Panc1 (cell line): ENCODE measurements at regions not wholly inside any gene's neighbourhood (a gene's known extent, or its start where the extent isn't known, plus 50 kb on each side); places are given as distances from the start of the nearest gene placed in this dataset.

Experiments used
- ATAC-seq: fragments of 200-7000 bp; cut with Tn5 transposase; 2 replicates; pipeline ENCODE4 v1.9.1; 2020; ENCODE audit warnings: mild to moderate bottlenecking, moderate library complexity
- BruUV-seq: library from RNA; stranded (reverse); fragments of 400-500 nt; replicated peaks from 2 replicates; lab custom pipeline; 2021; lab: Mats Ljungman, UMichigan
- CTCF ChIA-PET: fragments of 300-600 bp; sonication (Branson Sonifier 250); formaldehyde crosslinking; loops from one replicate; lab custom pipeline; 2022; ENCODE audit warnings: antibody characterized with exemption; lab: Charles Lee
- POLR2A ChIA-PET: fragments of 300-600 bp; sonication (Branson Sonifier 250); formaldehyde crosslinking; loops from one replicate; lab custom pipeline; 2022; ENCODE audit warnings: antibody characterized with exemption; lab: Charles Lee
- DNase-seq: peaks from one replicate; pipeline ENCODE4 v3.0.0-alpha.2; 2010; ENCODE audit warnings: low read depth, low spot score
- H3K27ac ChIP-seq: 2 replicates; pipeline ENCODE4 v1.5.1; 2011; ENCODE audit warnings: mild to moderate bottlenecking, low read length, inconsistent platforms
- H3K27me3 ChIP-seq: fragments of 200-500 bp; sonication (Bioruptor generic); 2 replicates; pipeline ENCODE4 v1.6.0; 2014; ENCODE audit warnings: low read length, inconsistent platforms; ENCODE audit not compliant: control insufficient read depth, insufficient read depth
- H3K36me3 ChIP-seq: fragments of 200-500 bp; sonication (Bioruptor generic); 2 replicates; pipeline ENCODE4 v1.5.1; 2014; ENCODE audit warnings: inconsistent platforms, mild to moderate bottlenecking, low read length, moderate library complexity; ENCODE audit not compliant: control insufficient read depth, insufficient read depth
- H3K4me1 ChIP-seq: 2 replicates; pipeline ENCODE4 v1.5.1; 2011; ENCODE audit warnings: inconsistent platforms, mild to moderate bottlenecking, low read length, moderate library complexity; ENCODE audit not compliant: control insufficient read depth, insufficient read depth
- H3K4me3 ChIP-seq, 2 experiments: 2 replicates each; pipeline ENCODE4 v1.5.1; 2011 to 2012; ENCODE audit warnings: low read depth in 2 of 2, low read length in 2 of 2, mild to moderate bottlenecking in 2 of 2, inconsistent platforms in 1 of 2, moderate library complexity in 1 of 2
- H3K9me3 ChIP-seq: fragments of 200-500 bp; sonication (Bioruptor generic); 2 replicates; pipeline ENCODE4 v1.5.1; 2014; ENCODE audit warnings: low read depth, mild to moderate bottlenecking, inconsistent platforms, low read length, moderate library complexity; ENCODE audit not compliant: control insufficient read depth, insufficient read depth
- CTCF ChIP-seq: fragments of 450-650 bp; IDR thresholded peaks from 2 replicates; pipeline ENCODE4 v1.5.1; 2017; ENCODE audit warnings: mild to moderate bottlenecking
- POLR2AphosphoS5 ChIP-seq: IDR thresholded peaks from 2 replicates; pipeline ENCODE4 v1.6.1; 2012; ENCODE audit warnings: mild to moderate bottlenecking, low read depth, low read length, moderate library complexity
- SIN3A ChIP-seq: IDR thresholded peaks from 2 replicates; pipeline ENCODE4 v1.6.1; 2012; ENCODE audit warnings: low read depth, mild to moderate bottlenecking, low read length, moderate library complexity, borderline replicate concordance; ENCODE audit not compliant: insufficient read depth
- TCF7L2 ChIP-seq: IDR thresholded peaks from 2 replicates; pipeline ENCODE4 v1.6.1; 2011; ENCODE audit warnings: mild to moderate bottlenecking, low read depth, low read length, inconsistent platforms
- in situ Hi-C: cut with HindIII; loops from 2 replicates; pipeline ENCODE4 v1.10.0; 2016; ENCODE audit warnings: low sequenced_read_pairs, low pct_unique_long_range_greater_than_20kb
- intact Hi-C: fragments of 100-400 bp; cut with micrococcal nuclease; formaldehyde crosslinking; loops from one replicate; pipeline ENCODE4 v1.10.0; 2022; ENCODE audit not compliant: unreplicated experiment
- TF ChIP-seq, protein P1 (sequence below), 2 experiments: IDR thresholded peaks; 2 replicates each; pipeline ENCODE4 v1.6.1; 2011 to 2012; ENCODE audit warnings: low read depth in 2 of 2, control low read depth in 1 of 2, low read length in 1 of 2, mild to moderate bottlenecking in 1 of 2, moderate library complexity in 1 of 2; ENCODE audit not compliant: insufficient read depth in 1 of 2

GRCh38 chr4:181757098-181757497 is 486.1 kb upstream of the TENM3 start:
- Histone ChIP-seq H3K4me3 (no peak overlapping the region), H3K27me3 (no peaks in the 10 kb centered on the region), H3K27ac (no peak overlapping the region), H3K36me3 (no peaks in the 10 kb centered on the region), H3K4me1 (no peaks in the 10 kb centered on the region), H3K9me3 (no peaks in the 10 kb centered on the region)
- DNase-seq (no peak), ATAC-seq (no peak)
- ChIA-PET POLR2A (no interaction called here), CTCF (no interaction called here)
- in situ Hi-C loops (no loop called here), intact Hi-C loops (no loop called here)
- TF ChIP-seq, protein P1, sequence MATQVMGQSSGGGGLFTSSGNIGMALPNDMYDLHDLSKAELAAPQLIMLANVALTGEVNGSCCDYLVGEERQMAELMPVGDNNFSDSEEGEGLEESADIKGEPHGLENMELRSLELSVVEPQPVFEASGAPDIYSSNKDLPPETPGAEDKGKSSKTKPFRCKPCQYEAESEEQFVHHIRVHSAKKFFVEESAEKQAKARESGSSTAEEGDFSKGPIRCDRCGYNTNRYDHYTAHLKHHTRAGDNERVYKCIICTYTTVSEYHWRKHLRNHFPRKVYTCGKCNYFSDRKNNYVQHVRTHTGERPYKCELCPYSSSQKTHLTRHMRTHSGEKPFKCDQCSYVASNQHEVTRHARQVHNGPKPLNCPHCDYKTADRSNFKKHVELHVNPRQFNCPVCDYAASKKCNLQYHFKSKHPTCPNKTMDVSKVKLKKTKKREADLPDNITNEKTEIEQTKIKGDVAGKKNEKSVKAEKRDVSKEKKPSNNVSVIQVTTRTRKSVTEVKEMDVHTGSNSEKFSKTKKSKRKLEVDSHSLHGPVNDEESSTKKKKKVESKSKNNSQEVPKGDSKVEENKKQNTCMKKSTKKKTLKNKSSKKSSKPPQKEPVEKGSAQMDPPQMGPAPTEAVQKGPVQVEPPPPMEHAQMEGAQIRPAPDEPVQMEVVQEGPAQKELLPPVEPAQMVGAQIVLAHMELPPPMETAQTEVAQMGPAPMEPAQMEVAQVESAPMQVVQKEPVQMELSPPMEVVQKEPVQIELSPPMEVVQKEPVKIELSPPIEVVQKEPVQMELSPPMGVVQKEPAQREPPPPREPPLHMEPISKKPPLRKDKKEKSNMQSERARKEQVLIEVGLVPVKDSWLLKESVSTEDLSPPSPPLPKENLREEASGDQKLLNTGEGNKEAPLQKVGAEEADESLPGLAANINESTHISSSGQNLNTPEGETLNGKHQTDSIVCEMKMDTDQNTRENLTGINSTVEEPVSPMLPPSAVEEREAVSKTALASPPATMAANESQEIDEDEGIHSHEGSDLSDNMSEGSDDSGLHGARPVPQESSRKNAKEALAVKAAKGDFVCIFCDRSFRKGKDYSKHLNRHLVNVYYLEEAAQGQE (IDR thresholded peaks at IDR 0.05; ENCODE audit: insufficient read depth in 1 of 2, low read depth in 2 of 2, low read length in 1 of 2), result no peak
- TF ChIP-seq SIN3A (no peak), TCF7L2 (no peak), POLR2AphosphoS5 (no peak), CTCF (no peak)
- BruUV-seq, result no TSS peak

- DNase-seq (no peak), ATAC-seq (no peak)
- H3K4me1 ChIP-seq, result no peaks in the 10 kb centered on the region
- H3K36me3 ChIP-seq, result no peaks in the 10 kb centered on the region
- in situ Hi-C loops, result no loop called here
- ChIA-PET CTCF (no interaction called here), POLR2A (no interaction called here)
- intact Hi-C loops, result no loop called here
- no peaks in the 10 kb centered on the region for H3K9me3 ChIP-seq
- H3K27me3 ChIP-seq, result no peaks in the 10 kb centered on the region
- no TSS peak for BruUV-seq
- no peak overlapping the region for H3K27ac ChIP-seq
- TF ChIP-seq POLR2AphosphoS5, result no peak
- TF ChIP-seq SIN3A, result no peak
- TF ChIP-seq CTCF, result no peak
- TF ChIP-seq TCF7L2, result no peak
- TF ChIP-seq, protein P1 (IDR thresholded peaks at IDR 0.05; ENCODE audit: insufficient read depth in 1 of 2, low read depth in 2 of 2, low read length in 1 of 2), result no peak
- H3K4me3 ChIP-seq, result no peak overlapping the region
Observed at GRCh38 chr4:181757910-181758660, 485.1 kb upstream of the TENM3 start.
